HFFc6 (cell line): ENCODE measurements at regions not wholly inside any gene's neighbourhood (a gene's known extent, or its start where the extent isn't known, plus 50 kb on each side); places are given as distances from the start of the nearest gene placed in this dataset.

Experiments
- DNase-seq: peaks from one replicate; pipeline ENCODE4 v3.0.0-alpha.2; 2018
- H3K27ac Mint-ChIP-seq: 2 replicates; pipeline ENCODE4 v1.8.0; 2020; ENCODE audit warnings: mild to moderate bottlenecking, mixed read lengths
- H3K27me3 Mint-ChIP-seq: 2 replicates; pipeline ENCODE4 v1.8.0; 2021; ENCODE audit warnings: mild to moderate bottlenecking, moderate library complexity, mixed read lengths; ENCODE audit not compliant: insufficient read depth
- H3K36me3 Mint-ChIP-seq: 2 replicates; pipeline ENCODE4 v1.8.0; 2021; ENCODE audit warnings: low read depth, mixed read lengths
- H3K4me1 Mint-ChIP-seq: 2 replicates; pipeline ENCODE4 v1.8.0; 2020; ENCODE audit warnings: low read depth, mixed read lengths
- H3K4me3 Mint-ChIP-seq: 2 replicates; pipeline ENCODE4 v1.8.0; 2020; ENCODE audit warnings: mild to moderate bottlenecking, moderate library complexity, mixed read lengths
- H3K9me3 Mint-ChIP-seq: 2 replicates; pipeline ENCODE4 v1.8.0; 2020; ENCODE audit warnings: mild to moderate bottlenecking, mixed read lengths
- CTCF ChIP-seq: fragments of 200-600 bp; sonication (generic); IDR thresholded peaks from 2 replicates; pipeline ENCODE4 v1.5.0; 2021; ENCODE audit warnings: antibody characterized with exemption, mild to moderate bottlenecking

- Mint-ChIP-seq H3K27ac (no peak overlapping the region), H3K36me3 (no peaks in the 10 kb centered on the region), H3K9me3 (peaks cover 7% of the 10 kb centered on the region), H3K4me3 (no peak overlapping the region), H3K4me1 (no peaks in the 10 kb centered on the region), H3K27me3 (peaks cover 2% of the 10 kb centered on the region; the same call in 1 of the 2 replicates)
- TF ChIP-seq CTCF, result no peak
- DNase-seq, result no peak
Observed at GRCh38 chr9:22356985-22357384, 89.6 kb upstream of the DMRTA1 start.

GRCh38 chr9:22363421-22363887 is 83.2 kb upstream of the DMRTA1 start:
- Mint-ChIP-seq H3K4me1 (no peaks in the 10 kb centered on the region), H3K27me3 (peaks cover 2% of the 10 kb centered on the region; the same call in 1 of the 2 replicates), H3K36me3 (no peaks in the 10 kb centered on the region), H3K27ac (no peak overlapping the region), H3K4me3 (no peak overlapping the region), H3K9me3 (no peaks in the 10 kb centered on the region)
- TF ChIP-seq CTCF, result no peak
- no peak for DNase-seq

GRCh38 chr9:22373636-22374035 is 73.0 kb upstream of the DMRTA1 start:
- Mint-ChIP-seq H3K27me3 (peaks cover 3% of the 10 kb centered on the region; the same call in 1 of the 2 replicates), H3K4me1 (no peaks in the 10 kb centered on the region), H3K4me3 (no peak overlapping the region), H3K27ac (no peak overlapping the region), H3K9me3 (no peaks in the 10 kb centered on the region), H3K36me3 (no peaks in the 10 kb centered on the region)
- no peak for TF ChIP-seq CTCF
- DNase-seq, result no peak

GRCh38 chr9:22374051-22374450 is 72.6 kb upstream of the DMRTA1 start:
- TF ChIP-seq CTCF, result no peak
- H3K9me3 Mint-ChIP-seq, result no peaks in the 10 kb centered on the region
- H3K27me3 Mint-ChIP-seq, result peaks cover 3% of the 10 kb centered on the region; the same call in 1 of the 2 replicates
- no peak overlapping the region for H3K4me3 Mint-ChIP-seq
- H3K4me1 Mint-ChIP-seq, result no peaks in the 10 kb centered on the region
- no peak overlapping the region for H3K27ac Mint-ChIP-seq
- no peaks in the 10 kb centered on the region for H3K36me3 Mint-ChIP-seq
- no peak for DNase-seq

- no peak for DNase-seq
- TF ChIP-seq CTCF, result no peak
- no peaks in the 10 kb centered on the region; the same call in 1 of the 2 replicates for H3K27me3 Mint-ChIP-seq
- H3K9me3 Mint-ChIP-seq, result no peaks in the 10 kb centered on the region
- H3K36me3 Mint-ChIP-seq, result no peaks in the 10 kb centered on the region
- no peaks in the 10 kb centered on the region for H3K4me1 Mint-ChIP-seq
- H3K27ac Mint-ChIP-seq, result no peak overlapping the region
- H3K4me3 Mint-ChIP-seq, result no peak overlapping the region
Observed at GRCh38 chr9:22379272-22379671, 67.4 kb upstream of the DMRTA1 start.

GRCh38 chr9:22381170-22381569 is 65.5 kb upstream of the DMRTA1 start:
- H3K9me3 Mint-ChIP-seq, result no peaks in the 10 kb centered on the region
- no peak overlapping the region for H3K27ac Mint-ChIP-seq
- no peaks in the 10 kb centered on the region for H3K4me1 Mint-ChIP-seq
- no peak for TF ChIP-seq CTCF
- H3K36me3 Mint-ChIP-seq, result no peaks in the 10 kb centered on the region
- no peaks in the 10 kb centered on the region; the same call in none of the 2 replicates for H3K27me3 Mint-ChIP-seq
- no peak for DNase-seq
- H3K4me3 Mint-ChIP-seq, result no peak overlapping the region
